Activated T-cell treated with anti-CD3 and anti-CD28 coated beads, Interleukin-2, amount 50 U/mL, for 72 hours (primary cell): ENCODE measurements at regions not wholly inside any gene's neighbourhood (a gene's known extent, or its start where the extent isn't known, plus 50 kb on each side); places are given as distances from the start of the nearest gene placed in this dataset.
"Not testable (repeated sequence)": the region's sequence is repeated elsewhere in the genome, so short reads cannot be mapped to it uniquely, and the experiment has no call there.

Experiments used
- ATAC-seq, 2 donors: fragments of 150-1000 bp; cut with Tn5 transposase; replicated peaks in 1 of 2; 2 replicates each; pipeline ENCODE4 v1.10.0; 2021; ENCODE audit warnings: moderate library complexity in 2 of 2, mild to moderate bottlenecking in 1 of 2
- DNase-seq, 2 donors: peaks; one replicate each; pipeline ENCODE4 v3.0.0; 2021 to 2022; ENCODE audit warnings: mixed read lengths in 1 of 2
- H3K27ac Mint-ChIP-seq: one replicate; pipeline ENCODE4 v1.8.0; 2022; ENCODE audit warnings: mild to moderate bottlenecking, moderate library complexity, mixed read lengths
- H3K27me3 Mint-ChIP-seq: one replicate; pipeline ENCODE4 v1.8.0; 2022; ENCODE audit warnings: low read depth, mixed read lengths
- H3K36me3 Mint-ChIP-seq, 2 donors: one replicate each; pipeline ENCODE4 v1.8.0; 2022; ENCODE audit warnings: mixed read lengths in 2 of 2, mild to moderate bottlenecking in 1 of 2; ENCODE audit not compliant: insufficient read depth in 2 of 2
- H3K4me1 Mint-ChIP-seq: one replicate; pipeline ENCODE4 v1.8.0; 2022; ENCODE audit warnings: low read depth, mixed read lengths
- H3K4me3 Mint-ChIP-seq, 2 donors: one replicate each; pipeline ENCODE4 v1.8.0; 2022; ENCODE audit warnings: mild to moderate bottlenecking in 2 of 2, mixed read lengths in 2 of 2, moderate library complexity in 2 of 2
- H3K9me3 Mint-ChIP-seq, 2 donors: one replicate each; pipeline ENCODE4 v1.8.0; 2022; ENCODE audit warnings: mixed read lengths in 2 of 2

- ATAC-seq = no peak
- no peak for DNase-seq
- H3K36me3 Mint-ChIP-seq = no peaks in the 10 kb centered on the region
- H3K9me3 Mint-ChIP-seq = peaks cover 1 to 2% of the 10 kb centered on the region in 2 donors
- no peak overlapping the region for H3K4me3 Mint-ChIP-seq
- no peak overlapping the region for H3K27ac Mint-ChIP-seq
- no peaks in the 10 kb centered on the region for H3K27me3 Mint-ChIP-seq
- no peaks in the 10 kb centered on the region for H3K4me1 Mint-ChIP-seq
Measured at GRCh38 chr6:112883095-112883494, 536.0 kb downstream of the RFPL4B start.

- DNase-seq (no peak), ATAC-seq (no peak)
- H3K27ac Mint-ChIP-seq = no peak overlapping the region
- no peaks in the 10 kb centered on the region for H3K4me1 Mint-ChIP-seq
- H3K4me3 Mint-ChIP-seq = no peak overlapping the region
- no peaks in the 10 kb centered on the region for H3K36me3 Mint-ChIP-seq
- H3K27me3 Mint-ChIP-seq = no peaks in the 10 kb centered on the region
- H3K9me3 Mint-ChIP-seq = peaks cover 1 to 2% of the 10 kb centered on the region in 2 donors
Measured at GRCh38 chr6:112886415-112886814, 539.3 kb downstream of the RFPL4B start.

- not testable (repeated sequence) for H3K9me3 Mint-ChIP-seq, H3K36me3 Mint-ChIP-seq, H3K4me3 Mint-ChIP-seq, H3K27me3 Mint-ChIP-seq, H3K4me1 Mint-ChIP-seq, H3K27ac Mint-ChIP-seq, ATAC-seq, DNase-seq
Measured at GRCh38 chr6:112887424-112887823, 540.3 kb downstream of the RFPL4B start.

GRCh38 chr6:112899541-112899940, 552.4 kb downstream of the RFPL4B start:
- H3K9me3 Mint-ChIP-seq = peaks cover 0 to 3% of the 10 kb centered on the region in 2 donors
- no peaks in the 10 kb centered on the region for H3K36me3 Mint-ChIP-seq
- H3K4me1 Mint-ChIP-seq = no peaks in the 10 kb centered on the region
- H3K4me3 Mint-ChIP-seq = no peak overlapping the region
- DNase-seq (no peak), ATAC-seq (no peak)
- no peak overlapping the region for H3K27ac Mint-ChIP-seq
- H3K27me3 Mint-ChIP-seq = no peaks in the 10 kb centered on the region

GRCh38 chr6:112903361-112903760, 556.2 kb downstream of the RFPL4B start:
- Mint-ChIP-seq H3K27ac (no peak overlapping the region), H3K4me3 (no peak overlapping the region), H3K9me3 (peaks cover 0 to 2% of the 10 kb centered on the region in 2 donors), H3K36me3 (no peaks in the 10 kb centered on the region), H3K4me1 (no peaks in the 10 kb centered on the region), H3K27me3 (no peaks in the 10 kb centered on the region)
- DNase-seq (no peak), ATAC-seq (no peak)

- no peaks in the 10 kb centered on the region for H3K4me1 Mint-ChIP-seq
- no peak for DNase-seq
- no peak for ATAC-seq
- H3K27ac Mint-ChIP-seq = no peak overlapping the region
- H3K36me3 Mint-ChIP-seq = no peaks in the 10 kb centered on the region
- H3K27me3 Mint-ChIP-seq = no peaks in the 10 kb centered on the region
- H3K9me3 Mint-ChIP-seq = peaks cover 0 to 2% of the 10 kb centered on the region in 2 donors
- no peak overlapping the region for H3K4me3 Mint-ChIP-seq
Measured at GRCh38 chr6:112906726-112907125, 559.6 kb downstream of the RFPL4B start.

GRCh38 chr6:112909781-112910180, 562.7 kb downstream of the RFPL4B start:
- H3K9me3 Mint-ChIP-seq = no peaks in the 10 kb centered on the region
- ATAC-seq = no peak

GRCh38 chr6:112910256-112910655, 563.1 kb downstream of the RFPL4B start:
- DNase-seq = no peak
- no peak for ATAC-seq
- Mint-ChIP-seq H3K4me1 (no peaks in the 10 kb centered on the region), H3K4me3 (no peak overlapping the region), H3K9me3 (no peaks in the 10 kb centered on the region), H3K36me3 (no peaks in the 10 kb centered on the region), H3K27me3 (no peaks in the 10 kb centered on the region), H3K27ac (no peak overlapping the region)

More at GRCh38 chr6:112909781-112910180, 562.7 kb downstream of the RFPL4B start:
- Mint-ChIP-seq H3K27me3 (no peaks in the 10 kb centered on the region), H3K27ac (no peak overlapping the region), H3K4me3 (no peak overlapping the region), H3K4me1 (no peaks in the 10 kb centered on the region), H3K36me3 (no peaks in the 10 kb centered on the region)
- DNase-seq = no peak

GRCh38 chr6:112911959-112912358, 564.8 kb downstream of the RFPL4B start:
- Mint-ChIP-seq H3K27me3 (no peaks in the 10 kb centered on the region), H3K4me3 (no peak overlapping the region), H3K27ac (no peak overlapping the region), H3K9me3 (no peaks in the 10 kb centered on the region), H3K36me3 (no peaks in the 10 kb centered on the region), H3K4me1 (no peaks in the 10 kb centered on the region)
- DNase-seq (no peak), ATAC-seq (no peak)

GRCh38 chr6:112912416-112913101, 565.4 kb downstream of the RFPL4B start:
- ATAC-seq = no peak
- Mint-ChIP-seq H3K27me3 (no peaks in the 10 kb centered on the region), H3K9me3 (no peaks in the 10 kb centered on the region), H3K27ac (no peak overlapping the region), H3K36me3 (no peaks in the 10 kb centered on the region), H3K4me1 (no peaks in the 10 kb centered on the region), H3K4me3 (no peak overlapping the region)
- DNase-seq = no peak

- H3K27ac Mint-ChIP-seq, H3K36me3 Mint-ChIP-seq, H3K4me1 Mint-ChIP-seq, ATAC-seq, H3K9me3 Mint-ChIP-seq, H3K27me3 Mint-ChIP-seq, H3K4me3 Mint-ChIP-seq, DNase-seq: not testable (repeated sequence)
Measured at GRCh38 chr6:112919744-112920143, 572.6 kb downstream of the RFPL4B start.

GRCh38 chr6:112920994-112921393, 573.9 kb downstream of the RFPL4B start:
- Mint-ChIP-seq H3K4me3 (no peak overlapping the region), H3K36me3 (no peaks in the 10 kb centered on the region), H3K9me3 (peaks cover 0 to 2% of the 10 kb centered on the region in 2 donors), H3K27me3 (no peaks in the 10 kb centered on the region), H3K4me1 (no peaks in the 10 kb centered on the region), H3K27ac (no peak overlapping the region)
- ATAC-seq = no peak
- no peak for DNase-seq

- no peaks in the 10 kb centered on the region for H3K4me1 Mint-ChIP-seq
Measured at GRCh38 chr6:112923940-112924587, 576.9 kb downstream of the RFPL4B start.

GRCh38 chr6:112925702-112926101, 578.6 kb downstream of the RFPL4B start:
- no peak overlapping the region for H3K4me3 Mint-ChIP-seq
- no peak overlapping the region for H3K27ac Mint-ChIP-seq

More at GRCh38 chr6:112923940-112924587, 576.9 kb downstream of the RFPL4B start:
- no peaks in the 10 kb centered on the region for H3K36me3 Mint-ChIP-seq
- ATAC-seq = no peak
- H3K27ac Mint-ChIP-seq = no peak overlapping the region
- DNase-seq = no peak
- peaks cover 0 to 2% of the 10 kb centered on the region in 2 donors for H3K9me3 Mint-ChIP-seq
- no peaks in the 10 kb centered on the region for H3K27me3 Mint-ChIP-seq
- H3K4me3 Mint-ChIP-seq = no peak overlapping the region

More at GRCh38 chr6:112925702-112926101, 578.6 kb downstream of the RFPL4B start:
- H3K9me3 Mint-ChIP-seq = peaks cover 0 to 5% of the 10 kb centered on the region in 2 donors
- ATAC-seq (no peak), DNase-seq (no peak)
- H3K27me3 Mint-ChIP-seq = no peaks in the 10 kb centered on the region
- H3K4me1 Mint-ChIP-seq = no peaks in the 10 kb centered on the region
- H3K36me3 Mint-ChIP-seq = no peaks in the 10 kb centered on the region
